ENCODE measurements at regions not wholly inside any gene's neighbourhood (a gene's known extent, or its start where the extent isn't known, plus 50 kb on each side); places are given as distances from the start of the nearest gene placed in this dataset.
A peak's percentile ranks its signal among the peaks of the same experiment; 100 is the strongest.

DNA sequence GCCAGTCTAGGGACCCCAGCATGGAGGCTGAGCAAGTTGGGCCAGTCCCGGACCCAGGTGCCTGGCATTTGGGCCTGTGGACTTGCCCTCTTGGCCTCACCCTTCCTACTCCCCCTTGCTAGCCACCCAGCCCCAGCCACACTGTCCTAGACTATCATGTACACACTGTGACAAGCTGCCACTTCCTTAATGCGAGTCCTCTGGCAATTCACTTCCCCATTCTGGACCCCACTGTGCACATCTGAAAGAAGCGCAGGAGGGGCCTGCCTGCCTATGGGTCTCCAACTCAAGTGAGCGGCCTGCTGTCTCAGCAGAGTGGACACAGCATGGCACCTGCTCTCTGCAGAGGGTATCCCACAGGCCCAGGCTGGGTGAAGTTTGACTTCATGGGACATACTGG lies 68.5 kb upstream of the LMO1 start:
- no peak for ATAC-seq
- intact Hi-C loops (cut with DNase I): loop anchor here in 3 of 4 donors (10.0 kb wide), 2 partner anchors 223 to 233 kb away; no protein-coding TSS in a partner anchor
- 77% methylated on average over 4 of the region's 4 CpGs for WGBS
- Histone ChIP-seq H3K4me1 (ENCODE audit: control insufficient read depth, insufficient read depth, low read length) (no peaks in the 10 kb centered on the region), H3K27me3 (ENCODE audit: control insufficient read depth, insufficient read depth) (no peaks in the 10 kb centered on the region), H3K4me3 (ENCODE audit: low read length) (no peak overlapping the region), H3K27ac (ENCODE audit: low read length) (no peak overlapping the region), H3K9me3 (ENCODE audit: control insufficient read depth, low read length) (no peaks in the 10 kb centered on the region)
- no peak for DNase-seq

- H3K9me3 ChIP-seq (ENCODE audit: control insufficient read depth, low read length): no peaks in the 10 kb centered on the region
- no peak for ATAC-seq
- H3K27ac ChIP-seq (ENCODE audit: low read length): no peak overlapping the region
- intact Hi-C loops (cut with DNase I): loop anchor here in 3 of 4 donors (10.0 kb wide), 2 partner anchors 223 to 233 kb away; no protein-coding TSS in a partner anchor
- no peaks in the 10 kb centered on the region for H3K4me1 ChIP-seq (ENCODE audit: control insufficient read depth, insufficient read depth, low read length)
- DNase-seq: no peak
- no peak overlapping the region for H3K4me3 ChIP-seq (ENCODE audit: low read length)
- WGBS: 89% methylated on average over 3 of the region's 3 CpGs
- H3K27me3 ChIP-seq (ENCODE audit: control insufficient read depth, insufficient read depth): no peaks in the 10 kb centered on the region
Observed at GRCh38 chr11:8331767-8332166, 68.1 kb upstream of the LMO1 start.

DNA sequence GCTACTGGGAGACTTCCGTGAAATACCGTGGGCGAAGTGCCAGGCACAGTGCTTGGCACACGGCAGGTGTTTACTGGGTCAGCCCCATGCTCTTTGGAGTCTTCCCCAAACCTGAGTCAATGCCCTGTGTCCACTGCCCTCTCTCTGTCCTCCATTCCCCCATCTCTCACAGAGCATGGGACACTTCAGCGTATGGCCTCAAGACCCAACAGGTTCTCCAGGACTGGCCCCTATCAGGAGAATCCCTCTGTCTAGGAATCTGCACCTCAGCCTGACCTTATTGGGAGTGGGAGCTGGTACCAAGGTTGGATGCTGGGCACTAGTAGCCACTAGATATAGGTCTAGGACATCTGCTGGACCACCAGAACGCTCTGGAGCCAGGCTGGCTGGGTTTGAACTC lies 67.2 kb upstream of the LMO1 start:
- no peak for ATAC-seq
- no peaks in the 10 kb centered on the region for H3K27me3 ChIP-seq (ENCODE audit: control insufficient read depth, insufficient read depth)
- no peak overlapping the region for H3K4me3 ChIP-seq (ENCODE audit: low read length)
- H3K4me1 ChIP-seq (ENCODE audit: control insufficient read depth, insufficient read depth, low read length): no peaks in the 10 kb centered on the region
- WGBS: 85% methylated on average over 6 of the region's 6 CpGs
- no peaks in the 10 kb centered on the region for H3K9me3 ChIP-seq (ENCODE audit: control insufficient read depth, low read length)
- no peak overlapping the region for H3K27ac ChIP-seq (ENCODE audit: low read length)
- intact Hi-C loops (cut with DNase I): loop anchor here in 3 of 4 donors (10.0 kb wide), 2 partner anchors 224 to 234 kb away; no protein-coding TSS in a partner anchor
- DNase-seq: no peak

GRCh38 chr11:8330404-8330803 lies 66.7 kb upstream of the LMO1 start:
- H3K27me3 ChIP-seq (ENCODE audit: control insufficient read depth, insufficient read depth): no peaks in the 10 kb centered on the region
- H3K27ac ChIP-seq (ENCODE audit: low read length): no peak overlapping the region
- WGBS: 30% methylated on average over 10 of the region's 10 CpGs
- DNase-seq (no peak), ATAC-seq (no peak)
- H3K4me1 ChIP-seq (ENCODE audit: control insufficient read depth, insufficient read depth, low read length): no peaks in the 10 kb centered on the region
- H3K4me3 ChIP-seq (ENCODE audit: low read length): no peak overlapping the region
- H3K9me3 ChIP-seq (ENCODE audit: control insufficient read depth, low read length): no peaks in the 10 kb centered on the region
- intact Hi-C loops (cut with DNase I): loop anchor here in 3 of 4 donors (10.0 kb wide), 2 partner anchors 224 to 234 kb away; no protein-coding TSS in a partner anchor

GRCh38 chr11:8329847-8330361 lies 66.2 kb upstream of the LMO1 start:
- H3K9me3 ChIP-seq (ENCODE audit: control insufficient read depth, low read length): no peaks in the 10 kb centered on the region
- intact Hi-C loops (cut with DNase I): loop anchor here in 3 of 4 donors (10.0 kb wide), 2 partner anchors 225 to 235 kb away; no protein-coding TSS in a partner anchor
- DNase-seq (no peak), ATAC-seq (no peak)
- no peak overlapping the region for H3K4me3 ChIP-seq (ENCODE audit: low read length)
- WGBS: 43% methylated on average over 17 of the region's 17 CpGs
- no peak overlapping the region for H3K27ac ChIP-seq (ENCODE audit: low read length)
- no peaks in the 10 kb centered on the region for H3K27me3 ChIP-seq (ENCODE audit: control insufficient read depth, insufficient read depth)
- no peaks in the 10 kb centered on the region for H3K4me1 ChIP-seq (ENCODE audit: control insufficient read depth, insufficient read depth, low read length)

GRCh38 chr11:8329336-8329735 lies 65.7 kb upstream of the LMO1 start:
- no peaks in the 10 kb centered on the region for H3K9me3 ChIP-seq (ENCODE audit: control insufficient read depth, low read length)
- DNase-seq (no peak), ATAC-seq (no peak)
- intact Hi-C loops (cut with DNase I): no loop called here
- no peak overlapping the region for H3K27ac ChIP-seq (ENCODE audit: low read length)
- 68% methylated on average over 6 of the region's 6 CpGs for WGBS
- no peaks in the 10 kb centered on the region for H3K4me1 ChIP-seq (ENCODE audit: control insufficient read depth, insufficient read depth, low read length)
- H3K27me3 ChIP-seq (ENCODE audit: control insufficient read depth, insufficient read depth): no peaks in the 10 kb centered on the region
- H3K4me3 ChIP-seq (ENCODE audit: low read length): no peak overlapping the region

DNA sequence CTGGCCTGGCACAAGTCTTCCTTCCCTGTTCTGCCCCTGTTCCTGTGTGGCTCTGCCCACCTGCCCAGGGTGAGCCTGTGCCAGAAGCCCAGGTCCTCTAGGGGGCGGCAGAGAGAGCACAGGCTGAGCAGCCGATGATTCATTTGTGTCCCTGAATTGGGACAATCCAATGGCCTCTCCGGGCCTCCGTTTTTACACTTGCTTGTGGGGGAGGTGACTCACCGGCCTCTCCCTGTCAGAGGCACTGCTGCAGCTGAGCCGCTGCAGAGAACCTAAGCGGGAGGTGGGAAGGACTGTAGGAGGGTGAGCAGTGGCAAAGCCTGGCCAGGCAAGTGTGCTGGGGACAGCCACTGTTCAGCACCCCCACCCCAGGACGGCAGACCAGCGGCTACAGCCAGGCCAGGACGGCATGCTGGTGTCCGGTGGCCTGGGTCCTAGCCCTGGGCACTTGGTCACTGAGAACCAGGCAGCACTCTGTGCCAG lies 65.2 kb upstream of the LMO1 start:
- 9% methylated on average over 11 of the region's 11 CpGs for WGBS
- Histone ChIP-seq H3K9me3 (ENCODE audit: control insufficient read depth, low read length) (no peaks in the 10 kb centered on the region), H3K4me3 (ENCODE audit: low read length) (no peak overlapping the region), H3K27me3 (ENCODE audit: control insufficient read depth, insufficient read depth) (no peaks in the 10 kb centered on the region), H3K27ac (ENCODE audit: low read length) (no peak overlapping the region), H3K4me1 (ENCODE audit: control insufficient read depth, insufficient read depth, low read length) (no peaks in the 10 kb centered on the region)
- DNase-seq (peak; percentile 76 to 86 (median 79)), ATAC-seq (peak; percentile 72 to 84)
- intact Hi-C loops (cut with DNase I): no loop called here

DNA sequence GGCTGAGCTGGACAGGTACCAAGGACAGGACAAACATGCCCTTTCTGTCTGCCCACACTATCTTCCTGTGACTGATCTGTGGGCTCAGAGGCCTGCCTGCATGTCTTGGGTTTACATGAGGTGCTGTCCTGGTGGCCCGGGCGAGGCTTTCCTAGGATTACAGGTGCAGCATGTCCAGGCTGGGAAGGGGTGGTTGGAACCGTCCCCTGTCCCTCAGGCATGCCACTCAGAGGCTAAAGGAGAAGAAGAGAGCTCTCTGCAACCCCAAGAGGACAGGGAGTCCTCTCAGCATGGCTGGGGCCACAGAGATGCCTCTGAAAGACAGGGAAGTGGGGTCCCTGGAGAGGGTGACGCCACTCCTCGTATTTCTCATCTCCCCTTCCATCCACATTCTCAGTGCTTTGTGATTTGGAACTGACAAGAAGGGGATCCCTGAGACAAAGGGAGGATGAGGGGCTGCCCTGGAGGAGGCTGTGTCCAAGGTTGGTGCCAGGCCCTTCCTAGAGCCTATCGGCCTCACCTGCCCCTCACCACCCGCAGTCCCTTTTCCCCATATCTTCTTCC lies 64.6 kb upstream of the LMO1 start:
- intact Hi-C loops (cut with DNase I): no loop called here
- Histone ChIP-seq H3K27ac (ENCODE audit: low read length) (no peak overlapping the region), H3K27me3 (ENCODE audit: control insufficient read depth, insufficient read depth) (no peaks in the 10 kb centered on the region), H3K4me1 (ENCODE audit: control insufficient read depth, insufficient read depth, low read length) (no peaks in the 10 kb centered on the region), H3K9me3 (ENCODE audit: control insufficient read depth, low read length) (no peaks in the 10 kb centered on the region), H3K4me3 (ENCODE audit: low read length) (no peak overlapping the region)
- ATAC-seq: no peak
- WGBS: 93% methylated on average over 7 of the region's 7 CpGs
- no peak for DNase-seq

- no peak for ATAC-seq
Observed at GRCh38 chr11:8327761-8328192, 64.1 kb upstream of the LMO1 start.

DNA sequence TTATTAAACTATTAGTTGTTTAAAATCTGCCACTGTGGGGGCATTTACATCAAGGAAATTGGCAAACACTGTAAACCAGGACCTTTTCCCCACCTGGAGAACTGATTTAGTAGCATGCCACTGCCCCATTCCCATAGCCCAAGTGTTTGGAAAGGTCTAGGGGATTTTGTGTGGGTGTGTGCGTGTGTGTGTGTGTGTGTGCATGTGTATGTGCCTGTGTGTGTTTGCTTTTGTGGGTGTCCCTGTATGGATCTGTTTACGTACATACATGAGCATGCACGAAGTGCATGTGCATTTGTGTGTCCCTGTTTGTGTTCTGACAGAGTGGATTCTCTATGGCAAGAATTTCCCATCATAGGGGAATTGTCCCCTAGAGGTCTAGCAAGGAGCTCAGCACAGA lies 62.7 kb upstream of the LMO1 start:
- H3K9me3 ChIP-seq (ENCODE audit: control insufficient read depth, low read length): no peaks in the 10 kb centered on the region
- H3K4me3 ChIP-seq (ENCODE audit: low read length): no peak overlapping the region
- no peaks in the 10 kb centered on the region for H3K27me3 ChIP-seq (ENCODE audit: control insufficient read depth, insufficient read depth)
- DNase-seq (no peak), ATAC-seq (no peak)
- no peak overlapping the region for H3K27ac ChIP-seq (ENCODE audit: low read length)
- intact Hi-C loops (cut with DNase I): no loop called here
- 69% methylated on average over 3 of the region's 3 CpGs for WGBS
- H3K4me1 ChIP-seq (ENCODE audit: control insufficient read depth, insufficient read depth, low read length): no peaks in the 10 kb centered on the region

More at GRCh38 chr11:8327761-8328192, 64.1 kb upstream of the LMO1 start:
- no peaks in the 10 kb centered on the region for H3K4me1 ChIP-seq (ENCODE audit: control insufficient read depth, insufficient read depth, low read length)
- no peak overlapping the region for H3K4me3 ChIP-seq (ENCODE audit: low read length)
- intact Hi-C loops (cut with DNase I): no loop called here
- DNase-seq: no peak
- H3K27me3 ChIP-seq (ENCODE audit: control insufficient read depth, insufficient read depth): no peaks in the 10 kb centered on the region
- 34% methylated on average over 3 of the region's 3 CpGs for WGBS
- no peaks in the 10 kb centered on the region for H3K9me3 ChIP-seq (ENCODE audit: control insufficient read depth, low read length)
- H3K27ac ChIP-seq (ENCODE audit: low read length): no peak overlapping the region

DNA sequence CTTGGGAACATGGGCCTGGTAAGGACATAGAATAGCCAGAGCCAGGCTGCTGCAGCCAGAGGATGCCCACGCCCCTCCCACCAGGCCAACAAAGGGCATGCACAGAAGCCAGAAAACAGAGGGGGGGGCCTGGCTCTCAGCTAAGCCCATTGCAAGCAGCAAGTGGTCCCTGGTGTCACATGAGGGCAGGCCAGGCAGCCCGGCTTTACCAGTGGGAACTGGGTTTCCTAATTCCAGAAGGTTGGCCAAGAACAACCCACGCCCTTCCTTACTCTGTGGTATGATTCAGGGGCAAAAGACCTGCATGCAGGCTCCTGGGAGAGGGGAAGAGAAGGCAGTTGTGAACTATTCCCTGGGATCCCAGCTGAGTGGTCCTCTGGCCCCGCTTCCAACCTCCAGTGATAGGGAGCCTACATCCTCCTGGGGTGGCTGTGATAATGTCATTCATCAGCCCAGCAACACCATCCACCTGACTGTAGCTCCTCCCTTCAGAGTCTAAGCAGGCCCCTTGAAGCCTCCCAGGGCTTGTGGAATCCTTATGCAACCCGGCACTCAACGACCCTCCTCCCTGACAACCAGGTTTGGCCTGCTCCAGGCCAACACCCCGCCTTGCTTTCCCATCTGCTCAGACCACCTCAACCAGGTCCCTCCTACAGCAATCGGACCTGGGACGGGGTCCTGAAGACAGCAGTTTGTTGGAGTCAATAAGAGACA lies 62.1 kb upstream of the LMO1 start:
- 63% methylated on average over 9 of the region's 9 CpGs for WGBS
- intact Hi-C loops (cut with DNase I): no loop called here

More for the DNA sequence above, 62.1 kb upstream of the LMO1 start:
- H3K27ac ChIP-seq (ENCODE audit: low read length): no peak overlapping the region
- DNase-seq (no peak), ATAC-seq (no peak)
- H3K9me3 ChIP-seq (ENCODE audit: control insufficient read depth, low read length): no peaks in the 10 kb centered on the region
- H3K4me1 ChIP-seq (ENCODE audit: control insufficient read depth, insufficient read depth, low read length): no peaks in the 10 kb centered on the region
- H3K4me3 ChIP-seq (ENCODE audit: low read length): no peak overlapping the region
- H3K27me3 ChIP-seq (ENCODE audit: control insufficient read depth, insufficient read depth): no peaks in the 10 kb centered on the region
